H4 (cell line): ENCODE measurements at regions not wholly inside any gene's neighbourhood (a gene's known extent, or its start where the extent isn't known, plus 50 kb on each side); places are given as distances from the start of the nearest gene placed in this dataset.

Source experiments
- DNase-seq: peaks from one replicate; pipeline ENCODE4 v3.0.0-alpha.2; 2015; ENCODE audit warnings: low spot score

DNA sequence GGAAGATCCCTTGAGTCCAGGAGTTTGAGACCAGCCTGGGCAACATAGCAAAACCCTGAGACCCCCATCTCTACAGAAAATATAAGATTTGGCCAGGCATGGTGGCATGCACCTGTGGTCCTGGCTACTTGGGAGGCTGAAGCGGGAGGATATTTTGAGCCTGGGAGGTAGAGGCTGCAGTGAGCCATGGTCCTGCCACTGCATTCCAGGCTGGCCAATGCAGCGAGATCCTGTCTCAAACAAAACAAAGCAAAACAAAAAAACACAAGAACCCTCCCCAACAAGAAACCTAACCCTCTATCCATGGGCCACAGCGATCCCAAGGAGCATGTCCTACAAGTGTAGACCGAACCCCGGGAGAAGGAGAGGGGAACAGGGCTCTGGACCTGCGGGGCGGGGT, 133.3 kb downstream of the MGAT5B start:
- DNase-seq: no peak

DNA sequence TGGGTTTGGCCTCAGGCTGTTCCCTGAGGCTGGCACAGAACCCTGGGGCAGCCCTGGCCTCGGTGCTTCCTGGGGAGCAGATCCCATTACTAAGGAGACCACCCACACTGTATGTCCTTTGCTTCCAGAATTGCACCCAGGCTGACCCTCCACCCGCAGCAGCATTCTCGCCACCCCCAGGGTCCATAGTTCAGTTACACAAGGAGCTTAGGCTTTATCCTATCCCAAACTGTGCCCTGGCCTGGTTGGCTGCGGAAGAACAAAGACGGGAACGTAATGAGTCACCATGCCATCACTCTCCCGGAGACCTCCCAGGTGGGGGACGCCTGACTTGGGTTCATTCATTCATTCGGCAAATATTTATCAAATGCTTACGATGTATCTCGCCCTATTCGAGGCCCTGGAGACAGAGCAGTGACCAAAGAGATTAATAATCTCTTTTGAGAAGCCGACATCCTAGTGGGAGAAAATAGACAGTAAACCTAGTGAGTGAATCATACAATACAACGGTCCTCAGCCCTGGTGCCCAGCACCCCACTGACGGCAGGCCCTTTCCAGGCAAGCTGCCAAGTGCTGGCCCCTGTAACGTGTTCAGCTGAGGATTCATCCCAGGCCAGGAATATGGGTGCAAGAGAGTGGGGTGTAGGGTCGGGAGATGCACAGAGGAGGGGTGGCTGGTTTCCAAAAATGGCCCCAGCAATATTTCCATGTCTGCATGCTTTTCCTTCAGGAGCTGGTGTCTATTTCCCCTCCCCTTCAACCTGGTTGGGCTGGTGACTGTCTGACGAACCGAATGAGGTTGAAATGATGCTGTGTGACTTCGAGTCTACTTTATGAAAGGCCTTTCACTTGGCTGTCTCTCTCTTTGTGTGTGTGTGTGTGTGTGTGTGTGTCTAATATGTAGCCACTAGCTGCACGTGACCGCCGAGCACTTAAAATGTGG, 134.2 kb downstream of the MGAT5B start:
- peak; percentile 93 for DNase-seq

- DNase-seq: no peak
Observed at GRCh38 chr17:77003699-77004098, 135.5 kb downstream of the MGAT5B start.

DNA sequence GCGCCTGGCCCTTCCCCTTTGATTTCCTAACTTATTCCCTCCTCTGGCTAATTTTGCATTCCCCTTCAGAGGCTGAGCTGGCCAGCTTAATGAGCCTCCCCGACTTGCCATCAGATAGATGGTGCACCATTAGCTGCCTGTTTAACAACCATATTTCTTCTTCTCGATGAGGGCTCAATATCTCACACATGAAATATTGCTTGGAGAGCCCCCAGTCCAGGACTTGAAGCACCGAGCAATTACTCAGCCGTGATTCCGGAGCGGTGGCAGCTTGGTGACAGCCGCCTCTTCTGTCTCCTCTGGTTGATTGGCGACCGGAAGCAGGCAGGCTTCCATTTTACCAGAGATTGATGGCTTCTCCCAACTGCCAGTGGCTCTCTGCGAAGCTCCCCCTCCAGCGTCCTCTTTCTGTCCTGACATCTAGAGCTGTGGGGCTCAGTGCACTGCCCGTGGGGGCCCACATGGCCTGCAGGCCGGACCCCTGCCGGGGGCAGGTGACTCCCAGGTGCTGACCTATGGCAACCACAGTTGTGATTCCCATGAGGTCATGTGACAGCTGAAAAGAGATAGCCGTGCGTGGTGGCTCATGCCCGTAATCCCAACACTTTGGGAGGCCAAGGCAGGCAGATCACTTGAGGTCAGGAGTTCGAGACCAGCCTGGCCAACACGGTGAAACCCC, 133.7 kb upstream of the SEC14L1 start:
- DNase-seq: no peak

GRCh38 chr17:77009877-77010276, 130.9 kb upstream of the SEC14L1 start:
- no peak for DNase-seq

DNA sequence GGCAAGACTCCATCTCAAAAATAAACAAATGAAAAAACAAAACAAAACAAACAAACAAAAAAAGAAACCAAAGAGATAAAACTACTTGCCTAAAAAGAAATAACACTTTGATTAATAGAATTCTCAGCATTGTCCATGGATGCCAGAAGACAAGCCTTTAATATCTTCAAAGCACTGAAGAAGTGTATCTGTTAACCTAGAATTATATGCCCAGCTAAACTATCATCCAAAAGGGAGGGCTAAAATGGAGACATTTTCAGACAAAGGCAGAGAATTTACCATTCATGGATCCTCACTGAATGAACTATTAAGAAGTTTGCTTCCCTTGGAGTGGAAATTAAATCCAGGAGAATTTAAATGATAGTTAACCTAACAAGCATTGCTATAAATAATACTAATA, 130.1 kb upstream of the SEC14L1 start:
- no peak for DNase-seq

- DNase-seq: no peak
Observed at GRCh38 chr17:77011173-77012011, 129.4 kb upstream of the SEC14L1 start.

DNA sequence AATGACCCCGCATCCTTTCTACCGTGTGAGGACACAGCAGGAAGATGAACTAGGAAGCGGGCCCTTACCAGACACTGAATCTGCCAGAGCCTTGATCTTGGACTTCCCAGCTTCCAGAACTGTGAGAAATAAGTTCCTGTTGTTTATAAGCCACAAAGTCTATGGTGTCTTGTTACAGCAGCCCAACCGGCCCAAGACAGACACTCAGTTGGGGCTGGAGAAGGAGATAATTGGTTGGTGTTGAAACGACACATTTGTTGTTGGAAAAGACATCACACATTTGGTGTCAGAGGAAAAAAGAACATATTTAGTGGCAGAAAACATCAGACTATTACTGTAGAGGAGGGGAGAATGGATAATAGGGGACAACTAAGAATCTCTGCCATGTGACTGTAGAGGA, 122.3 kb upstream of the SEC14L1 start:
- DNase-seq: no peak

DNA sequence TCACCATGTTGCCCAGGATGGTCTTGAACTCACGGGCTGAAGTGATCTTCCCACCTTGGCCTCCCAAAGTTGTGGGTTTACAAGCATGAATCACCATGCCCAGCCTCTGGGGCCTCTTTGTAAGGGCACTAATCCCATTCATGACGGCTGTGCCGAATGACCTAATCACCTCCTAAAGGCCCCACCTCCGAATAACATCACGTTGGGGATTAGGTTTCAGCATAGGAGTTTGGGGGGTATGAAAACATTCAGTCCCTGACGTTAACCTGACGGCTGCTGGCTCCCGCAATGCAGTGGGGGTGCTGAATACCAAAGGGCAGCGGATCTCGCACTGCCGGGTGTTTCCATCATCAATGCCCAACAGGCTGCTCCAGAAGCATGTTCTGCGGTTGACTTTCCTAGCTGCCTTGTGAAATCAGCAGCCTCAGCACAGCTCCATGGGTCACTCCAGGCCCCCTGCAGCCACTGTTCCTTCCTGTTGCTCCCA, 120.8 kb upstream of the SEC14L1 start:
- DNase-seq: peak; percentile 51

GRCh38 chr17:77020973-77021372, 119.8 kb upstream of the SEC14L1 start:
- no peak for DNase-seq

- DNase-seq: no peak
Observed at GRCh38 chr17:77022766-77023165, 118.0 kb upstream of the SEC14L1 start.

- DNase-seq: no peak
Observed at GRCh38 chr17:77025781-77026180, 115.0 kb upstream of the SEC14L1 start.

GRCh38 chr17:77027271-77027889, 113.4 kb upstream of the SEC14L1 start:
- no peak for DNase-seq

DNA sequence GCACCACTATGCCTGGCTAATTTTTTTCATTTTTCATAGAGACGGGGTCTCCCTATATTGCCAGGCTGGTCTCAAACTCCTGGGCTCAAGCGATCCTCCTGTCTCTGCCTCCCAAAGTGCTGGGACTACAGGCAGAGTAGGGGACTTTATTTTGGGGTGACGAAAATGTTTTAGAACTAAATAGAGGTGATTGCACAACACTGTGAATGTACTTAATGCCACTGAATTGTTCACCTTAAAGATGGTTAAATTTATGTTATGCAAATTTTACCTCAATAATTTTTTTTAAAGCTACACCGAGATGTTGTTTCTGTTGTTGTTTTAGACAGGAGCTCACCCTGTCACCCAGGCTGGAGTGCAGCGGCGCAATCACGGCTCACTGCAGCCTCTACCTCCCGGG, 111.9 kb upstream of the SEC14L1 start:
- DNase-seq: no peak

DNA sequence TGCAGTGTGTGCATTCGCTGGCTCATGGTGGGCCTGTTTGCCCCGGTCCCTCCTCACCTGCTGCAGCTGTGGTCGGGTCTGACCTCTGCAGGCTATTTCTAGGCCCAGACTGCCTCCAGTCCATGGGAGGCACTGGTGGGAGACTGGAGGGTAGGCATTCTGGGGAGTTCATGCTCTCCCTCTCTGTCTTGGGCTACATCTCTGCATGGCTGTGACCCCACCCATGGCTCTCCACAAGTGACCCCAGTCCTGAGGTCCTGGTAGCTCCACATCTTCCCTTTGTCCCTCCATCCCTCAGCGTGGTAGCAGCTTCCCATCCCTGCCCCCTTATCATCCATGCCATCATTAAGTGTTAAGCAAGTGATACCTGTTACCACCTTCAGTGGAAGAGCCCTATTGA, 107.8 kb upstream of the SEC14L1 start:
- DNase-seq: no peak

- no peak for DNase-seq
Observed at GRCh38 chr17:77033892-77034404, 106.8 kb upstream of the SEC14L1 start.

DNA sequence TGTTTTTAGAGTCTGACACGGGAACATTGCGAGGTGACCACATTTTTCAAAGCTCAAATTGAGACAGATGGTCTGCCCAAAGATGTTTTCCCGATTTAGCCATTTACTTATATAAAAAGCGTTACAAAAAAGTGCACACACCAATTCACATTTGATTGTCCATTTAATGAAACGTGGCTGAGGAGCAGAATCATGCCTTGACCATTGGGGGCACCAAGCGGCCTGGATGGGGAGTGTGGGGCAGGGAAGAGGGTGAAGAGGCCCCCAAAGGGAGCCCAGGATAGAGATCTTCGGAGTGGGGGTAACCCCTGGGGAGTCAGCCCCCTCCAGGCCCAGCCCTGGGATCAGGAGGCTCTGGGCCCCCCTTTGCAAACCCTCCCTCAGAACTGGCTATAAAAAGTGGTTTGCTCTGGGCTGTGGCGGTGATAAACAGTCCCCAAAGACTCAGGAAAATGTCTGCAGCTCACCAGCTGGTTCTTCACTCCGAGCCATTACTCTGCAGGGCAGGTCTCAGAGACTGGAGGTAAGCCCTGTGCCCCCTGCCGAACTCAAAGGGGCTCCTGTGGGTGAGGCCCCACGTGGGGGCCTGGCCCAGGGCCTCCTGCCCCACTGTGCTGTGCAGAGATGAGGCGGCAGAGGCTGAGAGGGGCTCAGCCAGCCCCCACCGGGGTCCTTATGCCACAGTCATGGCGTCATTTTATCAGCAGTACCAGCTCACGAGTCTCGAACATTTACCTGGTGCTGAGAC, 105.9 kb upstream of the SEC14L1 start:
- no peak for DNase-seq

DNA sequence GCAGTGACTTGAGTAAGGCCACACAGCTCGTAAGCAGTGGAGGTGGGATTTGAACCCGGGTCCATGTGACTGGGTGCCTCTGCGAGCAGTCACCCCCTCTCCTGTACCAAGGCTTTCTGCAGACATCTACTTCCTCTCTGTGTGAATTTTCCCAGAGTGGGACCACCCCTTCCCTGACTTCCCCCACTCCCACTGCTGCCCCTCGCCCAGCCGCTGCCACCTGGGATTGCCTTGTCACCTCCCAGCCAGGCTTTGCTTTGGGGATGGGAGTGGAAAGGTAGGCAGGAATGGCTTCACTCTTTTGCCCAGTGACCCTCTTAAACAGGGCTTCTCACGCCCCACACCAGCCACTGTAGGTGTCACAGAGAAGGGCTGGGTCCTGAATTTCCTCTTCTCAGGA, 105.2 kb upstream of the SEC14L1 start:
- DNase-seq: no peak

- no peak for DNase-seq
Observed at GRCh38 chr17:77036136-77036840, 104.5 kb upstream of the SEC14L1 start.

GRCh38 chr17:77036841-77037381, 103.9 kb upstream of the SEC14L1 start:
- DNase-seq: no peak
